ENCODE measurements at regions not wholly inside any gene's neighbourhood (a gene's known extent, or its start where the extent isn't known, plus 50 kb on each side); places are given as distances from the start of the nearest gene placed in this dataset.

- TF ChIP-seq CTCF (IDR thresholded peaks at IDR 0.05), result no peak
- peaks cover 13 to 18% of the 10 kb centered on the region in 2 donors for H3K4me1 Mint-ChIP-seq
- no peak overlapping the region for H3K4me3 Mint-ChIP-seq
Measured at GRCh38 chr10:14412624-14413023, 81.9 kb upstream of the FRMD4A start.

GRCh38 chr10:14409856-14410458 is 79.2 kb upstream of the FRMD4A start:
- no peak for TF ChIP-seq CTCF (IDR thresholded peaks at IDR 0.05)
- H3K36me3 Mint-ChIP-seq, result no peaks in the 10 kb centered on the region
- intact Hi-C loops (cut with micrococcal nuclease), result no loop called here
- H3K27me3 Mint-ChIP-seq (ENCODE audit: low read depth in 2 of 2), result peaks cover 12 to 29% of the 10 kb centered on the region in 2 donors
- DNase-seq, result peak in 1 of 2 donors; percentile 23
- no peak for ATAC-seq
- H3K4me3 ChIP-seq (ENCODE audit: low read length), result no peak overlapping the region
- H3K9me3 ChIP-seq (ENCODE audit: control insufficient read depth, insufficient read depth, low read length), result no peaks in the 10 kb centered on the region
- peaks cover 2% of the 10 kb centered on the region for H3K27me3 ChIP-seq (ENCODE audit: control insufficient read depth, insufficient read depth, low read length)
- H3K27ac Mint-ChIP-seq, result no peak overlapping the region
- no peaks in the 10 kb centered on the region for H3K36me3 ChIP-seq (ENCODE audit: control insufficient read depth, insufficient read depth, low read length)
- peaks cover 4% of the 10 kb centered on the region for H3K4me1 ChIP-seq (ENCODE audit: control insufficient read depth, insufficient read depth, low read length)
- H3K4me3 Mint-ChIP-seq, result peak overlapping the region; percentile 2
- whole genome bisulfite sequencing (ENCODE audit: insufficient coverage), result 80% methylated on average over 3 of the region's 3 CpGs
- H3K9me3 Mint-ChIP-seq, result peaks cover 8 to 9% of the 10 kb centered on the region in 2 donors
- peaks cover 13 to 18% of the 10 kb centered on the region in 2 donors for H3K4me1 Mint-ChIP-seq
- H3K27ac ChIP-seq (ENCODE audit: low read length), result no peak overlapping the region

More at GRCh38 chr10:14412624-14413023, 81.9 kb upstream of the FRMD4A start:
- H3K27me3 Mint-ChIP-seq (ENCODE audit: low read depth in 2 of 2), result peaks cover 16 to 47% of the 10 kb centered on the region in 2 donors
- peaks cover 8 to 9% of the 10 kb centered on the region in 2 donors for H3K9me3 Mint-ChIP-seq
- H3K4me1 ChIP-seq (ENCODE audit: control insufficient read depth, insufficient read depth, low read length), result peaks cover 4% of the 10 kb centered on the region
- WGBS (ENCODE audit: insufficient coverage), result 70% methylated on average over 2 of the region's 2 CpGs
- intact Hi-C loops (cut with micrococcal nuclease), result no loop called here
- no peak overlapping the region for H3K4me3 ChIP-seq (ENCODE audit: low read length)
- H3K27ac Mint-ChIP-seq, result no peak overlapping the region
- no peaks in the 10 kb centered on the region for H3K9me3 ChIP-seq (ENCODE audit: control insufficient read depth, insufficient read depth, low read length)
- DNase-seq (no peak), ATAC-seq (no peak)
- H3K36me3 ChIP-seq (ENCODE audit: control insufficient read depth, insufficient read depth, low read length), result no peaks in the 10 kb centered on the region
- H3K27me3 ChIP-seq (ENCODE audit: control insufficient read depth, insufficient read depth, low read length), result peaks cover 8% of the 10 kb centered on the region
- no peak overlapping the region for H3K27ac ChIP-seq (ENCODE audit: low read length)
- no peaks in the 10 kb centered on the region for H3K36me3 Mint-ChIP-seq

GRCh38 chr10:14409247-14409646 is 78.5 kb upstream of the FRMD4A start:
- TF ChIP-seq CTCF (IDR thresholded peaks at IDR 0.05), result no peak
- Histone ChIP-seq H3K4me3 (ENCODE audit: low read length) (no peak overlapping the region), H3K4me1 (ENCODE audit: control insufficient read depth, insufficient read depth, low read length) (peaks cover 4% of the 10 kb centered on the region), H3K9me3 (ENCODE audit: control insufficient read depth, insufficient read depth, low read length) (no peaks in the 10 kb centered on the region), H3K36me3 (ENCODE audit: control insufficient read depth, insufficient read depth, low read length) (no peaks in the 10 kb centered on the region), H3K27ac (ENCODE audit: low read length) (no peak overlapping the region), H3K27me3 (ENCODE audit: control insufficient read depth, insufficient read depth, low read length) (peaks cover 2% of the 10 kb centered on the region)
- H3K4me1 Mint-ChIP-seq, result peaks cover 13 to 18% of the 10 kb centered on the region in 2 donors
- no peaks in the 10 kb centered on the region for H3K36me3 Mint-ChIP-seq
- ATAC-seq (no peak), DNase-seq (no peak)
- no peak overlapping the region for H3K4me3 Mint-ChIP-seq
- peaks cover 12 to 22% of the 10 kb centered on the region in 2 donors for H3K27me3 Mint-ChIP-seq (ENCODE audit: low read depth in 2 of 2)
- intact Hi-C loops (cut with micrococcal nuclease), result no loop called here
- peaks cover 8 to 9% of the 10 kb centered on the region in 2 donors for H3K9me3 Mint-ChIP-seq
- H3K27ac Mint-ChIP-seq, result no peak overlapping the region
- 83% methylated on average over 4 of the region's 4 CpGs for WGBS (ENCODE audit: insufficient coverage)

GRCh38 chr10:14408139-14408538 is 77.4 kb upstream of the FRMD4A start:
- H3K27ac ChIP-seq (ENCODE audit: low read length), result no peak overlapping the region
- Mint-ChIP-seq H3K27me3 (ENCODE audit: low read depth in 2 of 2) (peaks cover 7 to 17% of the 10 kb centered on the region in 2 donors), H3K4me3 (no peak overlapping the region), H3K4me1 (peaks cover 13 to 18% of the 10 kb centered on the region in 2 donors), H3K27ac (no peak overlapping the region), H3K36me3 (no peaks in the 10 kb centered on the region), H3K9me3 (peaks cover 8 to 9% of the 10 kb centered on the region in 2 donors)
- H3K36me3 ChIP-seq (ENCODE audit: control insufficient read depth, insufficient read depth, low read length), result no peaks in the 10 kb centered on the region
- no peak for ATAC-seq
- no peaks in the 10 kb centered on the region for H3K9me3 ChIP-seq (ENCODE audit: control insufficient read depth, insufficient read depth, low read length)
- H3K4me3 ChIP-seq (ENCODE audit: low read length), result no peak overlapping the region
- H3K4me1 ChIP-seq (ENCODE audit: control insufficient read depth, insufficient read depth, low read length), result peaks cover 4% of the 10 kb centered on the region
- intact Hi-C loops (cut with micrococcal nuclease), result no loop called here
- TF ChIP-seq CTCF (IDR thresholded peaks at IDR 0.05), result no peak
- H3K27me3 ChIP-seq (ENCODE audit: control insufficient read depth, insufficient read depth, low read length), result peaks cover 2% of the 10 kb centered on the region
- DNase-seq, result no peak
- WGBS (ENCODE audit: insufficient coverage), result 64% methylated on average over 2 of the region's 2 CpGs
